Neuron (in vitro differentiated cells): ENCODE measurements at regions not wholly inside any gene's neighbourhood (a gene's known extent, or its start where the extent isn't known, plus 50 kb on each side); places are given as distances from the start of the nearest gene placed in this dataset.
"Not testable (repeated sequence)": the region's sequence is repeated elsewhere in the genome, so short reads cannot be mapped to it uniquely, and the experiment has no call there.

Experiments
- H2AFZ ChIP-seq: one replicate; pipeline ENCODE4 v1.6.1; 2013; ENCODE audit warnings: low read depth, mild to moderate bottlenecking, inconsistent platforms, low read length, moderate library complexity
- H3K27me3 ChIP-seq: one replicate; pipeline ENCODE4 v1.6.1; 2013; ENCODE audit warnings: low read length; ENCODE audit not compliant: insufficient read depth
- H3K36me3 ChIP-seq: one replicate; pipeline ENCODE4 v1.6.1; 2013; ENCODE audit warnings: low read length; ENCODE audit not compliant: insufficient read depth
- H3K4me1 ChIP-seq: one replicate; pipeline ENCODE4 v1.6.1; 2013; ENCODE audit warnings: low read length; ENCODE audit not compliant: insufficient read depth
- H3K4me3 ChIP-seq: 2 replicates; pipeline ENCODE4 v1.5.1; 2013; ENCODE audit warnings: mild to moderate bottlenecking, low read length, moderate library complexity
- H3K9me3 ChIP-seq: one replicate; pipeline ENCODE4 v1.6.1; 2013; ENCODE audit warnings: low read length

DNA sequence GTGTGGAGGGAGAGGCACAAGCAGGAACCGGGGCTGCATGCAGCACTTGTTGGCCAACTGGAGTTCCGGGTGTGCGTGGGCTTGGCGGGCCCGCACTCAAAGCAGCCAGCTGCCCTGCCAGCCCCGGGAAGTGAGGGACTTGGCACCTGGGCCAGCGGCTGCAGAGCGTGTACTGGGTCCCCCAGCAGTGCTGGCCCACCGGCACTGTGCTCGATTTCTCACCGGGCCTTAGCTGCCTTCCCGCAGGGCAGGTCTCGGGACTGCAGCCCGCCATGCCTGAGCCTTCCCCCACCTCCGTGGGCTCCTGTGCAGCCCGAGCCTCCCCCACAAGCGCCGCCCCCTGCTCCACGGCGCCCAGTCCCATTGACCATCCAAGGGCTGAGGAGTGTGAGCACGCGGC lies 1078.2 kb downstream of the NAALADL2 start:
- not testable (repeated sequence) for H3K27me3 ChIP-seq, H3K9me3 ChIP-seq, H3K4me3 ChIP-seq, H3K4me1 ChIP-seq, H2AFZ ChIP-seq, H3K36me3 ChIP-seq

DNA sequence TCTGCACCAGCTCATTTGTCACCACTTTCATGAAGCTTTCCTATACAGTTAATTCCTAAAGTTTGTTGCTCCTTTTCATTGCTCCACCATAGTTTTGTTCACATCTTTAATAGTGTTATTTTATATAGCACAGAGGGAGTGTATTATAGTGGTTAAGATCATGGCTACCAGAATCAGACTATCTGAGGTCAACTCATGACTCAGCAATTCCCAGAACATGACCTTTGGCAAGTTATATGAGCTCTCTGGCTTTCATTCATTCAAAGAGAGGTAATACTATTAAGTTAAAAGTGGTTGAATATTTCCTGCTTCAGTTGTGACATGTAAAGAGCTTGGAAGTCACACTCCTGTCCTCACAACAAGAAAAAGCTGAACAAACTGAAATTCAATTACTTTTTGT lies 1073.5 kb downstream of the NAALADL2 start:
- Histone ChIP-seq H3K4me1 (no peaks in the 10 kb centered on the region), H3K27me3 (no peaks in the 10 kb centered on the region), H3K9me3 (no peaks in the 10 kb centered on the region), H2AFZ (no peak overlapping the region), H3K36me3 (no peaks in the 10 kb centered on the region), H3K4me3 (no peak overlapping the region)

DNA sequence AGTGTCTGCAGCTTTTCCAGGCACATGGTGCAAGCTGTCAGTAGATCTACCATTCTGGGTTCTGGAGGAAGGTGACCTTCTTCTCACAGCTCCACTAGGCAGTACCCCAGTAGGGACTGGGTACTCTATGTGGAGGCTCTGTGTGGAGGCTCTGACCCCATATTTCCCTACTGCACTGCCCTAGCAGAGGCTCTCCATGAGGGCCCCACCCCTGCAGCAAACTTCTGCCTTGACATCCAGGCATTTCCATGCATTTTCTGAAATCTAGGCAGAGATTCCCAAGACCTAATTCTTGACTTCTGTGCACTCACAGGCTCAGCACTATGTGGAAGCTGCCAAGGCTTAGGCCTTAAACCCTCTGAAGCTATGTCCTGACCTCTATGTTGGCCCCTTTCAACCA lies 1060.0 kb downstream of the NAALADL2 start:
- peaks cover 6% of the 10 kb centered on the region for H3K9me3 ChIP-seq
- no peak overlapping the region for H2AFZ ChIP-seq
- H3K27me3 ChIP-seq = no peaks in the 10 kb centered on the region
- no peaks in the 10 kb centered on the region for H3K4me1 ChIP-seq
- no peaks in the 10 kb centered on the region for H3K36me3 ChIP-seq
- H3K4me3 ChIP-seq = no peak overlapping the region

DNA sequence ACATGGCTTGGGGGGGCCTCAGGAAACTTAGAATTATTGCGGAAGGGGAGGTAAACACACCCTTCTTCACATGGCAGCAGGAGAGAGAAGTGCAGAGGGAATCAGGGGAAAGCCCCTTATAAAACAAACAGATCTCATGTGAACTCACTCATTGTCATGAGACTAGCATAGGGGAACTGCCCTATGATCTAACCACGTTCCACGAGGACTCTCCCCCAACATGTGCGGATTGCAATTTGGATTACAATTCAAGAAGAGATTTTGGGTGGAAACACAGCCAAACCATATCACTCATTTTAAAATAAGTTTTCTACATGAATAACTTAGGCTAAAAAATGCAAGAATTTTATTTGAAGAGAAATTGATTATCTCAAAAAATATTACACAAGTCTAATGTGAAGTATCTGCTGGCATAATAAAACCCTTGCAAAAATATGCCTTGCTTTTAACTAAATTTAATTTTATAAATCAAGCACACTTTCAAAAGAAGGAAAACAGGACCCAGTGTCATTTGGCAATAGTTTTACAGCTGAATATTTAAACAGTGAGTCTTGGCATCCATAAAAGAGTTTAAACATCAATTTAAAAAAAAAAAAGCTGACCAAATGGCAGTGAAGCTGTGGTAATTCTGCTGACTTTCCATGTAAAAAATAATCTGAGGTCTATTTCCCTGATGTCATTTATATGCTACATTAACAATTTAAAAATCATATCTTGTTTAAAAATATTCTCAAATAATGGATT lies 1057.2 kb downstream of the NAALADL2 start:
- H3K27me3 ChIP-seq = no peaks in the 10 kb centered on the region
- H3K36me3 ChIP-seq = no peaks in the 10 kb centered on the region
- no peak overlapping the region for H3K4me3 ChIP-seq
- no peak overlapping the region for H2AFZ ChIP-seq
- H3K4me1 ChIP-seq = peaks cover 4% of the 10 kb centered on the region
- H3K9me3 ChIP-seq = peaks cover 6% of the 10 kb centered on the region

DNA sequence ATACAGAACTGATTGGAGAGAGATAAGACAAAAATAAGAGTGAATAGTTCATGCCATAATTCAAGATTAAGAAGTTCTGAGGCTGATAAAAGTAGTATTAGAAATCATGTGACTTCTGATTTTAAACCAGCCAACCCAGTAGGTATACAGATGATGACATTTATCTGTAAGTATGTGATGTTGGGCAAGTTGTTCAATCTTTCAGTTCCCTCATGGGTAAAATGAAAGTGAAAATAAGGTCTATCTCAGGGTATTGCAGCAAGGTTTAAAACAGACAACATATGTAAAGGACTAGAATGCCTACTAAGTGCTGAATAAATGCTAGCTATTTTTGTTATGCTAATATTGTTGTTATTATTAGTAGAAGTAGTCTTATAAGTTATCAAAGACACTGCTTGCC lies 1055.7 kb downstream of the NAALADL2 start:
- Histone ChIP-seq H3K4me3 (no peak overlapping the region), H3K4me1 (peaks cover 4% of the 10 kb centered on the region), H3K36me3 (no peaks in the 10 kb centered on the region), H2AFZ (no peak overlapping the region), H3K27me3 (no peaks in the 10 kb centered on the region), H3K9me3 (peaks cover 3% of the 10 kb centered on the region)

DNA sequence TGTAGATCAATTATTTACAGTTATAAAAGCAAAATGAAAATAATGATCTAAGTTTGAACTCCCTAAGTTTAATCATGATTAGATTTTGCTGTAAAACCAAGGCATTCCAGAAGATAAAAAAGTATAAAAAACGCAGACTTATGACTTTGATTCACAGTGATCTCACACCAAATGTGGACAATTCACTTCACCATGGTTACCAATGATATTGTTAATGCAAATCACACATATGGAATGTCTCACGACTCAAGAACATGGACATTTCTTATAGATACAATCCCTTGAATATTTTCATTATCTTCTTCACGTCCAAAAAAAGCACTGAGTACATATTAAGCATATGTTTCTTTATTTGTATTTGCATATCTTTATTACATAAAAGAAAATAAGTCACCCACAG lies 1054.2 kb downstream of the NAALADL2 start:
- no peaks in the 10 kb centered on the region for H3K27me3 ChIP-seq

DNA sequence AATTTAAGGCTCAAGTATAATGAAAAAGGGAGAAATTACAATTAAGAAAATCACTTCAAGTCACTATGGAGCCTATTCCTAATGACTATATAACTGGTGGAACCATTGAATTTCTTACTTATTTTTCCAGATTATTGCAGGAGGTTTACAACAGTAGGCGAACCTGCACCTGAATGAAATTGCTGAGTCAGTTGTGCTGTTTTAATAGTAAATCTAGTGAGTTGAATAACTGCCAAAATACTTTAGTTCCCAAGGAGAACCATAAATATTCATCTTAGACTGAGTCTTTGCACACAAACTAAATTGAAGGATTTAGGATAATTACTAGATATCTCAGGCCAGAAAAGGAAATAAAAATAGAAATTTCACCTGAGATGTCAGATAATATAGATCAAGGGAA lies 1052.8 kb downstream of the NAALADL2 start:
- peaks cover 4% of the 10 kb centered on the region for H3K4me1 ChIP-seq
- no peak overlapping the region for H3K4me3 ChIP-seq
- no peaks in the 10 kb centered on the region for H3K9me3 ChIP-seq
- H3K36me3 ChIP-seq = no peaks in the 10 kb centered on the region
- no peak overlapping the region for H2AFZ ChIP-seq
- H3K27me3 ChIP-seq = no peaks in the 10 kb centered on the region

More for the DNA sequence above, 1054.2 kb downstream of the NAALADL2 start:
- peaks cover 4% of the 10 kb centered on the region for H3K4me1 ChIP-seq
- H3K4me3 ChIP-seq = no peak overlapping the region
- H2AFZ ChIP-seq = no peak overlapping the region
- no peaks in the 10 kb centered on the region for H3K9me3 ChIP-seq
- no peaks in the 10 kb centered on the region for H3K36me3 ChIP-seq

DNA sequence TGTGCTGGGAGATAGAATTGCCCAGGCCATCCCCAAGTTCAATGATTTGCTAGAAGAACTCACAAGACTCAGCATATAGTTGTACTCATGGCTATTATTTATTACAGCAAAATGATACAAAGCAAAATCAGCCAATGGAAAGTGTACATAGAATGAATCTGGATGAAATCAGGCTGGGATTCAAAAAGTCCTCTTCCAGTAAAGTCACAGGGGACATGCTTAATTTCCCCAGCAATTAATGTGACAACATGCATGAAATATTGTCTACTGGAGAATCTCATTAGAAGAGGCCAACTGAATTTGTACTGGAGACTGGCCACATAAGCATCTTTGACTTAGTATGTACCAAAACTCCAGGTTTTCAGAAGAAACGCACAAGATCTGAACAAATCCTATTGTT lies 1043.1 kb downstream of the NAALADL2 start:
- H2AFZ ChIP-seq = no peak overlapping the region
- no peaks in the 10 kb centered on the region for H3K9me3 ChIP-seq
- no peaks in the 10 kb centered on the region for H3K36me3 ChIP-seq
- no peaks in the 10 kb centered on the region for H3K27me3 ChIP-seq
- H3K4me1 ChIP-seq = no peaks in the 10 kb centered on the region
- no peak overlapping the region for H3K4me3 ChIP-seq

DNA sequence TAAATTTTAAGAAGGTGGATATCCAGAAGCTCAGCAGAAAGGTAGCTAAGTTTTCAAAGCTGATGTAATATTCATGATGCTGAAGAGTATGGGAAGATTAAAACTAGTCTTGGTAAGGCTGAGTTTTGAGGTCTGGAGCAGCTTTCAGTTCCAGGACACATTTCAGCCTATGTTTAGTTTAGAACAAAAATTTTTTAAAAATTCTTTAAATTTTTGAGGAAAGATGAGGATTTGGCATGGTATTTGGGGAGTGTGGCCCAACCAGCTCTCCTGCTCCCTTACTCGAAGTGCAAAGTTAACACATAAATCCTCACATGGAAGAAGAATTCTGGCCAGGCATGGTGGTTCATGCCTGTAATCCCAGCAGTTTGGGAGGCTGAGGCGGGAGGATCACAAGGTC lies 1039.1 kb downstream of the NAALADL2 start:
- no peaks in the 10 kb centered on the region for H3K4me1 ChIP-seq
- no peak overlapping the region for H3K4me3 ChIP-seq
- no peaks in the 10 kb centered on the region for H3K9me3 ChIP-seq
- H3K36me3 ChIP-seq = no peaks in the 10 kb centered on the region
- no peaks in the 10 kb centered on the region for H3K27me3 ChIP-seq
- H2AFZ ChIP-seq = no peak overlapping the region

DNA sequence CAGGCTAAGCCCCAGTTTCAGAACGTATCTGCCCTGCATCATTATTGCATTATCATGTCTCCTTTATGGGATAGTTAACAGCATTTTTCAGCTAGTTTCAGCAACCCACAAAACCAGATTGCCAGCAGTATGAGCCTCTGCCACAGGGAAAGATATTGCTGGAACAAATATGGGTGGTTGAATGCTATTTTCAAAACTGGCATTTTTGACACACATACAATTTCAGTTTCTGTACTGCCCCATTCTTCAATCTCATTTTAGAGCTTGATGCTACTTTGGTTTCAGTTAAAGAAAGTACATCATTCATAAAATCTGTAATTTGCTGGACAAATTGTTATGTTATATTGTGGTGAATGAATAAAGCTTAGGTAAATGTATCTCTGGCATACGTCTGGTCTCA lies 1037.5 kb downstream of the NAALADL2 start:
- no peaks in the 10 kb centered on the region for H3K4me1 ChIP-seq
- H3K9me3 ChIP-seq = no peaks in the 10 kb centered on the region
- no peak overlapping the region for H3K4me3 ChIP-seq
- H3K27me3 ChIP-seq = no peaks in the 10 kb centered on the region
- no peaks in the 10 kb centered on the region for H3K36me3 ChIP-seq
- H2AFZ ChIP-seq = no peak overlapping the region

DNA sequence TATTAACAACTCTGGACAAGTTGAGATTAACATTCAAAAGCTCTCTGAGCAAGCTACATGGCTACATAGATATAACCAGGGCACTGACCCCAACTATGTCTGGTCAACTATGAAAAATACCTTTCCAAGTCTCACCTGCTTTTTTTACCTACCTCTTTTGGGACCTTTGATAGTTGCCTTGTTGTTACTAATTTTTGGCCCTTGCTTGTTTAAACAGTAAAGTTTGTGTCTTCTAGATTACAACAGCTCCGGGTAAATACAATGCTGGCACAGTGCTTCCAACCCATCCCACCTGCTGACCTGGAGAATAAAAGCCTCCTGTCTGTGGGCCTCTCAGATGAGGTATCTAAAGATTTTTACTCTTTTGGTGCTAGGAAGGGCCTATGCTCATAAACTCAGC lies 1036.6 kb downstream of the NAALADL2 start:
- H3K36me3 ChIP-seq = no peaks in the 10 kb centered on the region
- H3K9me3 ChIP-seq = no peaks in the 10 kb centered on the region
- no peaks in the 10 kb centered on the region for H3K4me1 ChIP-seq
- H2AFZ ChIP-seq = no peak overlapping the region
- no peak overlapping the region for H3K4me3 ChIP-seq
- no peaks in the 10 kb centered on the region for H3K27me3 ChIP-seq

DNA sequence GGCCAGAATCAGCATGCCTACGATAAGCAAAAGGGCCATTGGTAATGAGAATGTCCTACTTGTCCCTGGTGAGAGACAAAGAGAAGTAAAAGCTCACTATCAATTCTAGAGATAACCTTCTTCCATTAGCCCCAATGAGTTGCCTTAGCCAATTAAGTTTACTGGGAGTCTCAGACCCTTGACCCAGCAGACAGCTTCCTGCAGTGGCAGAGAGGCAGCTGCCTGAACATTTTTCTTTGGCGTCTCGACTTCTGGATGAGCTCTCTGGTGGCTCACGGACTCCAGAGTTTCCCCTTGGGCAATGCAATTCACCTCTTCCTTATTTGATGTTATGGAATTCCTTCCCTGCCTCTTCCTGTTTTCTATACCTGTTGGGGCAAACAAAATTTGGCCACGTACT lies 1034.4 kb downstream of the NAALADL2 start:
- Histone ChIP-seq H3K36me3 (no peaks in the 10 kb centered on the region), H3K4me3 (no peak overlapping the region), H3K4me1 (no peaks in the 10 kb centered on the region), H2AFZ (no peak overlapping the region), H3K27me3 (no peaks in the 10 kb centered on the region), H3K9me3 (no peaks in the 10 kb centered on the region)

DNA sequence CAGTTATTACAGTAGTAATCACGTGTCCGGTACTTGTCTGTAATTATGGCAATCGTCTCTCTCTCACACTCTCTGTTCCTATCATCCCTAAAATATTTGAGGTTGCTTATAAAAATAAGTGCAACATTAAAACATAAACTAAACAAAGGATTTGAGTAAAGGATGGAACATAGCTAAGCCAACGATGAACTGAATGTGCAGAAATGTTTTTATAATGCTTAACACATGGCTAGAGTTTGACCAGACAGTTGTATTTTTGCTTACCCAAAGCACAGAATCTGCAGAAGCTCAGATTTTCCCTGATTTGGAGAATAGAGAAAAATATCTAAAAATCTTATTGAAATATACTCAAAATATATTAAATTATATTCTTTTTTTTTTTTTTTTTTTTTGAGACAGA lies 1030.9 kb downstream of the NAALADL2 start:
- no peaks in the 10 kb centered on the region for H3K36me3 ChIP-seq
- no peaks in the 10 kb centered on the region for H3K4me1 ChIP-seq
- H3K9me3 ChIP-seq = no peaks in the 10 kb centered on the region
- H2AFZ ChIP-seq = no peak overlapping the region
- H3K4me3 ChIP-seq = no peak overlapping the region
- H3K27me3 ChIP-seq = no peaks in the 10 kb centered on the region

DNA sequence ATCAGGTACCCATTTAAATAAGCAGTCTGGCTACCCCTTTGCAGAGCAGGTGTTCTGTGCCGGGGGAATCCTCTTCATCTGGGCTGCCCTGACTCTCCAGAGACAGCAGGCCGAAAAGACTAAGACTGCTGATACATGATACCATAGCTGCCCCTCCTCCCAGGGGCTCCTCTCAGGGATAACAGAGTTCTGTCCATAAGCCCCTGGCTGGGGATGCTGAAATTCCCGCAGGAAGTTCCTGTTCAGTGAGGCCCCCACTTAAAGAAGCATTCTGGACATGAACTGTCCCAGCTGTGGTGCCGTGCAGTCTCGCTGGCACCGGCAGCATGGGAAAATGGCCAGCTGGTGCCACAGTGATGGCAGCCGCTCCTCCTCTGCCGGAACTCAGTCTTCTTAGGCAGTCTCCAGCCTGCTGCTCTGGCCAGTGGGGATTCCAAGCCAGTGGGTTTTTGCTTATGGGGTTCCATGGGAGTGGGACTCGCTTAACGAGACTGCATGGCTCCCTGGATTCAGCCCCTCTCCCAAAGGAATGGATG lies 1026.2 kb downstream of the NAALADL2 start:
- H2AFZ ChIP-seq = no peak overlapping the region
- H3K4me1 ChIP-seq = no peaks in the 10 kb centered on the region
- no peak overlapping the region for H3K4me3 ChIP-seq
- H3K27me3 ChIP-seq = no peaks in the 10 kb centered on the region
- H3K9me3 ChIP-seq = peaks cover 3% of the 10 kb centered on the region
- no peaks in the 10 kb centered on the region for H3K36me3 ChIP-seq
